ENCODE measurements at regions not wholly inside any gene's neighbourhood (a gene's known extent, or its start where the extent isn't known, plus 50 kb on each side); places are given as distances from the start of the nearest gene placed in this dataset.
"Not testable (repeated sequence)": the region's sequence is repeated elsewhere in the genome, so short reads cannot be mapped to it uniquely, and the experiment has no call there.

- no peaks in the 10 kb centered on the region for H3K36me3 ChIP-seq (ENCODE audit: control insufficient read depth, insufficient read depth, low read length)
- no peak overlapping the region for H2AFZ ChIP-seq (replicated peaks; ENCODE audit: low read length, poor library complexity)
- no peaks in the 10 kb centered on the region for H3K9me1 ChIP-seq (ENCODE audit: insufficient read depth, low read length)
- no peak overlapping the region for H3K18ac ChIP-seq (ENCODE audit: low read depth, low read length)
- no peak overlapping the region for H2AK9ac ChIP-seq (replicated peaks; ENCODE audit: low read depth, low read length, poor library complexity)
- H2BK120ac ChIP-seq (ENCODE audit: low read depth, low read length), result no peak overlapping the region
- BruUV-seq (replicated peaks), result no TSS peak
- no peak overlapping the region for H4K5ac ChIP-seq (ENCODE audit: low read depth, low read length)
- H3K4me1 ChIP-seq (ENCODE audit: control insufficient read depth, insufficient read depth, low read length), result no peaks in the 10 kb centered on the region
- no peak overlapping the region for H3K9ac ChIP-seq (ENCODE audit: low read depth, low read length)
- H2BK15ac ChIP-seq (ENCODE audit: low read depth, low read length), result no peak overlapping the region; the same call in 2 of the 3 replicates
- ATAC-seq (ENCODE audit: low read depth) (no peak), DNase-seq (no peak)
- TF ChIP-seq RFX5 (IDR thresholded peaks at IDR 0.05; ENCODE audit: low read depth, low read length), result no peak
- no peak for TF ChIP-seq POLR2A (IDR thresholded peaks at IDR 0.05; ENCODE audit: low read depth, low read length)
- TF ChIP-seq MAZ (IDR thresholded peaks at IDR 0.05; ENCODE audit: borderline replicate concordance, low read depth, low read length), result no peak
- no peaks in the 10 kb centered on the region for H3K79me1 ChIP-seq (ENCODE audit: low read depth in 1 of 2, low read length in 2 of 2)
- no peak overlapping the region for H3K14ac ChIP-seq (replicated peaks; ENCODE audit: low read depth, low read length)
- H3K4me2 ChIP-seq (ENCODE audit: low read depth, low read length), result no peak overlapping the region
- H4K20me1 ChIP-seq (ENCODE audit: insufficient read depth, low read length), result no peaks in the 10 kb centered on the region
- no peak overlapping the region for H2AK5ac ChIP-seq (ENCODE audit: low read depth, low read length)
- no CpG with 5 or more reads among the region's 2 CpGs for WGBS, 2 experiments (ENCODE audit: extremely low coverage in 2 of 2, insufficient read length in 1 of 2)
- H2BK5ac ChIP-seq (ENCODE audit: low read depth, low read length, poor library complexity, severe bottlenecking), result no peak overlapping the region
- H3K4ac ChIP-seq (ENCODE audit: low read depth, low read length), result no peak overlapping the region
- no peak overlapping the region for H3K56ac ChIP-seq (ENCODE audit: extremely low read depth, insufficient read depth, low read length)
- H3K27me3 ChIP-seq (ENCODE audit: control insufficient read depth, insufficient read depth, low read length), result no peaks in the 10 kb centered on the region
- POLR2A ChIA-PET (ENCODE audit: unreplicated experiment), result no interaction called here
- H3K4me3 ChIP-seq (ENCODE audit: insufficient read depth, low read depth, low read length), result no peak overlapping the region
- H2BK20ac ChIP-seq (ENCODE audit: low read depth, low read length), result no peak overlapping the region
- CTCF ChIA-PET, result no interaction called here
- no peaks in the 10 kb centered on the region for H3K9me3 ChIP-seq (ENCODE audit: control insufficient read depth, insufficient read depth, low read length)
- no peak overlapping the region for H3K27ac ChIP-seq (ENCODE audit: insufficient read depth, low read length)
- H4K91ac ChIP-seq (ENCODE audit: insufficient read depth, low read depth, low read length), result no peak overlapping the region
- intact Hi-C loops (cut with micrococcal nuclease), result no loop called here
- in situ Hi-C loops (cut with MboI; ENCODE audit: low sequenced_read_pairs), result no loop called here
- H3K23ac ChIP-seq (ENCODE audit: low read depth, low read length), result no peak overlapping the region
- H4K8ac ChIP-seq (ENCODE audit: low read depth in 2 of 2, low read length in 2 of 2), result no peak overlapping the region
- dilution Hi-C loops (cut with HindIII; ENCODE audit: low sequenced_read_pairs, unreplicated experiment), result no loop called here
These were observed 193.0 kb downstream of the FASLG start for GRCh38 chr1:172851856-172852255.

- POLR2A ChIA-PET (ENCODE audit: unreplicated experiment); H3K27ac ChIP-seq (ENCODE audit: insufficient read depth, low read length); H3K4ac ChIP-seq (ENCODE audit: low read depth, low read length); in situ Hi-C loops (cut with MboI; ENCODE audit: low sequenced_read_pairs); H3K14ac ChIP-seq (replicated peaks; ENCODE audit: low read depth, low read length); H2BK5ac ChIP-seq (ENCODE audit: low read depth, low read length, poor library complexity, severe bottlenecking); H3K27me3 ChIP-seq (ENCODE audit: control insufficient read depth, insufficient read depth, low read length); ATAC-seq (ENCODE audit: low read depth); H3K4me3 ChIP-seq (ENCODE audit: insufficient read depth, low read depth, low read length); H3K18ac ChIP-seq (ENCODE audit: low read depth, low read length); CTCF ChIA-PET; H3K9me1 ChIP-seq (ENCODE audit: insufficient read depth, low read length); H2AK9ac ChIP-seq (replicated peaks; ENCODE audit: low read depth, low read length, poor library complexity); H3K9ac ChIP-seq (ENCODE audit: low read depth, low read length); intact Hi-C loops (cut with micrococcal nuclease); H3K4me2 ChIP-seq (ENCODE audit: low read depth, low read length); BruUV-seq (replicated peaks); H3K79me1 ChIP-seq (ENCODE audit: low read depth in 1 of 2, low read length in 2 of 2); H4K20me1 ChIP-seq (ENCODE audit: insufficient read depth, low read length); H3K36me3 ChIP-seq (ENCODE audit: control insufficient read depth, insufficient read depth, low read length); H3K4me1 ChIP-seq (ENCODE audit: control insufficient read depth, insufficient read depth, low read length); H3K23ac ChIP-seq (ENCODE audit: low read depth, low read length); H3K56ac ChIP-seq (ENCODE audit: extremely low read depth, insufficient read depth, low read length); H4K5ac ChIP-seq (ENCODE audit: low read depth, low read length); H2AFZ ChIP-seq (replicated peaks; ENCODE audit: low read length, poor library complexity); DNase-seq; H3K9me3 ChIP-seq (ENCODE audit: control insufficient read depth, insufficient read depth, low read length); dilution Hi-C loops (cut with HindIII; ENCODE audit: low sequenced_read_pairs, unreplicated experiment): not testable (repeated sequence)
- Histone ChIP-seq H2BK20ac (ENCODE audit: low read depth, low read length) (peak overlapping the region; percentile 9; the same call in 1 of the 2 replicates), H2AK5ac (ENCODE audit: low read depth, low read length) (peak overlapping the region; percentile 58), H4K8ac (ENCODE audit: low read depth in 2 of 2, low read length in 2 of 2) (peak overlapping the region in 1 of 2 experiments; percentile 28; a peak in 1 of 4 replicates), H2BK15ac (ENCODE audit: low read depth, low read length) (peak overlapping the region; percentile 48; the same call in 2 of the 3 replicates), H4K91ac (ENCODE audit: insufficient read depth, low read depth, low read length) (0 out of 2 replicates have a peak overlapping the region, but pooled peaks have one; percentile 0), H2BK120ac (ENCODE audit: low read depth, low read length) (peak overlapping the region; percentile 6; the same call in 1 of the 2 replicates)
- no CpG with 5 or more reads among the region's 9 CpGs for WGBS, 2 experiments (ENCODE audit: extremely low coverage in 2 of 2, insufficient read length in 1 of 2)
These were observed 194.8 kb downstream of the TNFSF18 start for GRCh38 chr1:172855983-172856382.

Data from IMR-90 (cell line).